HG02885 (cell line): ENCODE measurements at regions not wholly inside any gene's neighbourhood (a gene's known extent, or its start where the extent isn't known, plus 50 kb on each side); places are given as distances from the start of the nearest gene placed in this dataset.
A peak's percentile ranks its signal among the peaks of the same experiment; 100 is the strongest.
"Not testable (repeated sequence)": the region's sequence is repeated elsewhere in the genome, so short reads cannot be mapped to it uniquely, and the experiment has no call there.

Experiments
- ATAC-seq: cut with Tn5 transposase; IDR thresholded peaks from one replicate; pipeline ENCODE4 v1.9.1; 2021; ENCODE audit warnings: mild to moderate bottlenecking; ENCODE audit not compliant: unreplicated experiment, poor library complexity

- ATAC-seq: no peak
Measured at GRCh38 chr14:55841625-55842024, 261.6 kb downstream of the KTN1 start.

- no peak for ATAC-seq
Measured at GRCh38 chr14:55843718-55844403, 263.9 kb downstream of the KTN1 start.

DNA sequence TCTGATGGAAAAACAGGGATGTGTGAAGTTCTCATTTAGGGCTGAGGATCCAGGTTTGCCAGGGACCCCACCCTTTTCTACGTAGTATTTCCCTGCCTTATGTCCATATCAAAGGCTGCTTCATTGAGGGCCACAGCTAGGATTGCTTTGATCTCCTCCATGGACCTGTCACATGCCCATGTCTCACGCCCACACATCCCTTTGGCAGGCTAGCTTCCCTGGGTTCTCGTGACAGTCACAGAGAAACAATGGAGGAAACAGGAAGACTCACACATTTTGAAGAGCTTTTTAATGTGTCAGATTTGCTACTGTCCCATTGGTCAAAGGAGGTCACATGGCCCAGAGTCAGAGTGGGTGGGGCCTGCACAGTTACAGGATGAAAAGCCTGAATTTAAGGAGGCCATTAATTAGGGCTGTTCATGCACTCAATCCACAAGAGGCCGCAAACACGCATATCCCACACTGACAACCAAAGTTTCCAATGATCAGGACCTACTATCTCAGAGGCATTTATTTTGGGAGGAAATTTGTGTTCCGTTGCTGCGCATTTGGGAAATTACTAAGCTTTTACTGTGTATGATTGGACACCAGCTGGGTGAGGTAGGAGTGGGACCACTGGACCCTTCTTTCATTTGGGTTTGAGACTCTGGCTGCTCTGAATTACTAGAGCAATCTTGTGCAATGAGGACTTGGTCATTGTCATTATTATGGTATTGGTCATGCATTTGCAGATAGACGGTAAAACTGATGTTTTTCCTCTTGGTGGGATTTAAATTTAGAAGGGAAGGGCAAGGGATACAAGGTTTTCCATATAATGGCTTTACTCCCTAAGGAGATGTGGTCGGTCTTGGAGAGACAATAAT lies 266.2 kb downstream of the KTN1 start:
- ATAC-seq: no peak

GRCh38 chr14:55846826-55847446 lies 266.9 kb downstream of the KTN1 start:
- no peak for ATAC-seq

GRCh38 chr14:55847766-55848165 lies 267.8 kb downstream of the KTN1 start:
- ATAC-seq: no peak

DNA sequence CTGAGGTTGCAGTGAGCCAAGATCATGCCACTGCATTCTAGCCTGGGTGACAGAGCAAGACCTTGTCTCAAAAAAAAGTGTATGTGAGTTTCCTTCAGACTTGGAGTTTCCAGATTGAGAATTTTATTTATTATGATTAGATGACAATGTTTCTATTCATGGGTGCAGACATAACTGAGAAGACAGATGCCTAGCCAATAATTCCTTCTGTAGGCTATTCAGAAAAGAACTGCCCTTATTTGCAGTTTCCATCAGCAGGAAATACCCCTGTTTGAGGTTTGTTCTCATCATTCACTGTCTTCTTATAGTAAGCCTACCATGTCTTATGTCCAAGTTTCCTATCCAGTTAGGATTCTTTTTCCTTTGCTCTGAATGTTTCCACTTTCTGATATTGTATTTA lies 269.0 kb downstream of the KTN1 start:
- ATAC-seq: no peak

DNA sequence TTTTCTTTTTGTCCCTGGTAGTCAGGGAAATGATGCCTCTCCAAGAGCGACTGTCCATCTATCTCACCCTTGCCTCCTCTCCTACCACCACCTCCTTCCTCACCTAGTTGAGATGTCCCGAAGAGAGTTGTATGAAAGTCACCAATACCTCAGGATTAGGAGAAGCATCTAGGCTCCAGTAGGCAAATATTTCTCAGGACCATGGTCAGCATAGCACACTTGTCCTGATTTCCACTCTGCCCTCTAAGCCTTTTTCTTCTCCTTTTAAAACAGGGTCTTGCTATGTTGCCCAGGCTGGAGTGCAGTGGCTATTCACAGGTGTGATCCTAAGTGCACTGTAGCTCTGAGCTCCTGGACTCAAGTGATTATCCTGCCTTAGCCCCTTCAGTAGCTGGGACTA lies 268.4 kb upstream of the PELI2 start:
- ATAC-seq: no peak

DNA sequence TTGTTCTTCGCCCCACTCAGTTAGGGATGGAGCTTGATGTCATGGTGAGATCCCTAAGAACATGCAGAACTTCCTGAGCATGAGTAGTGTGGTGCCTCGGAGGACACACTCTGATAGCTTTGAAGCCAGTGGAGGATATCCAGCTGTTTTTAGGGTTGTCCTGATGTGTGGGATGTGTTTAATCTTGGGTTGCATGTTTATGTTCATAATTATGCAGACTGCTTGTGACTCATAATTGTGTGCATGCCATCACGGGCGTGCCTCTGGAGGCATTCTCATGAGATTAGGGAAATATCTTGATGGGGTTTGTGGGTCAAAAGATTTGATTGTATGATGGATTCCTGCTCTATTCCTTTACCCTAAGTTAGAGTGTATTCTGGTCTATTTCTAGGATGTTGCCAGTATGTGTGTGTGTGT lies 267.4 kb upstream of the PELI2 start:
- no peak for ATAC-seq

- ATAC-seq: no peak
Measured at GRCh38 chr14:55851301-55851700, 266.9 kb upstream of the PELI2 start.

- no peak for ATAC-seq
Measured at GRCh38 chr14:55851961-55852360, 266.2 kb upstream of the PELI2 start.

DNA sequence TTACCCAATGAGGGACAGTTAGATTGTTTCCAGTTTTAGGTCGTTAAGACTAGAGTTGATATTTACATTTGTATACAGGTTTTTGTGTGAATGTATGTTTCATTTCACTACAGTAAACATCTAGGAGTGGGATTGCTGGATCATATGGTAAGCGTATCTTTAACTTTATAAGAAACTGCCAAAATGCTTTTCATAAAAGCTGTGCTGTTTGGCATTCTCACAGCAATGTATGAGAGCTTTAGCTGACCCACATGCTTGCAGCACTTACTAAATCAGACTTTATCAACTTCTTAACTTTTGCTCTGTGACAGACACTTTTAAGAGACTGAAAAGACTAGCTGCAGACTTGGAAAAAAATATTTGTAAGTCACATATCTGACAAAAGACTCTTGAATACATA lies 262.5 kb upstream of the PELI2 start:
- ATAC-seq: no peak

DNA sequence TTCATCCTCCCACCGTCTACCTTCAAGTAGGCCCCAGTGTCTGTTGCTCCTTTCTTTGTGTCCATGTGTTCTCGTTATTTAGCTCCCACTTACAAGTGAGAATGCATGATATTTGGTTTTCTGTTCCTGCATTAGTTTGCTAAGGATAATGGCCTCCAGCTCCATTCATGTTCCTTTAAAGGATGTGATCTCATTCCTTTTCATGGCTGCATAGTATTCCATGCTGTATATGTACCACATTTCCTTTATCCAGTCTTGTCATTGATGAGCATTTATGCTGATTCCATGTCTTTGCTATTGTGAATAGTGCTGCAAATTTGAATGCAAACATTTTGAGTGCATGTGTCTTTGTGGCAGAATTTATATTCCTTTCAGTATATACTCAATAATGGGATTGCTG lies 259.6 kb upstream of the PELI2 start:
- ATAC-seq: no peak

DNA sequence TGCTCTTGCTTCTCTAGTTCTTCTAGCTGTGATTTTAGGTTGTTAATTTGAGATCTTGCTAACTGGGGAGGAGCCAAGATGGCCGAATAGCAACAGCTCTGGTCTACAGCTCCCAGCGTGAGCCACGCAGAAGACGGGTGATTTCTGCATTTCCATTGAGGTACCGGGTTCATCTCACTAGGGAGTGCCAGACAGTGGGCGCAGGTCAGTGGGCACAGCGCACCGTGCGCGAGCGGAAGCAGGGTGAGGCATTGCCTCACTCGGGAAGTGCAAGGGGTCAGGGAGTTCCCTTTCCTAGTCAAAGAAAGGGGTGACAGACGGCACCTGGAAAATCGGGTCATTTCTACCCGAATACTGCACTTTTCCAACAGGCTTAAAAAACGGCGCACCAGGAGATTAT lies 256.6 kb upstream of the PELI2 start:
- ATAC-seq: not testable (repeated sequence)

GRCh38 chr14:55864890-55865655 lies 253.1 kb upstream of the PELI2 start:
- ATAC-seq: peak; percentile 41

GRCh38 chr14:55867311-55867710 lies 250.9 kb upstream of the PELI2 start:
- no peak for ATAC-seq

DNA sequence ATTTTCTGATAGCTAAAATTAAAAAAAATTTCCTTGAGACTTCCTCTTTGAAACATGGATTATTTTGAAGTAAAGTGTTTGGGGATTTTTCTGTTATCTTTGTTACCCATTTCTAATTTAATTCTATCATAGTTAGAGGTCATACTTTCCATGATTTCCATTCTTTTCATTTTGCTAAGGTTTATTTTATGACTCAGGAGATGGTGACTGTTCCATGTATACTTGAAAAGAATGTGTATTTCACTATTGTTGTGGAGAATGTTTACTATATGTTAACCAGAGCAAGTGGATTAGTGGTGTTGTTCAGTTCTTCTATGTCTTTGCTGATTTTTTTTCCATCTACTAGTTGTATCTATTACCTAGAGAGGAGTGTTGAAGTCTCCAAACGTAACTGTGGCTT lies 250.5 kb upstream of the PELI2 start:
- ATAC-seq: no peak

GRCh38 chr14:55869397-55870049 lies 248.7 kb upstream of the PELI2 start:
- no peak for ATAC-seq

GRCh38 chr14:55873169-55873568 lies 245.0 kb upstream of the PELI2 start:
- ATAC-seq: no peak

DNA sequence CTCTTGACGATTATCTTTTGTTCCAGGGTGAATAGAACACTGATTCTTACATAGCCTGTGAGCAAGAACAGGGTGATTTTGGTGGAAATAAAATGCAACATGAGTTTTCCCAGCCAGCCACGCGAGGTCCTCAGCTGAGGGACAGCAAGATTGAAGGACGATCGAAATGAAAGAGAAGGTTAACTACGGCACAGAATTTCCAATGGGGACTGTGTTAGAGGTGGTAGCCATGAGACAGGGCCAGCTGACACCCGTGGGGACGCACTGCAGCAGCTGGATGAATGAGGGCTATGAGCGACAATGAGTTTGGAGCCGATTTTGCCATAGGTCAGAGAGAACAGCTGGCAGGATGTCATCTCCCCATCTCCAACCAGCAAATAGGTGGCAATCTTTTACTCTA lies 243.4 kb upstream of the PELI2 start:
- ATAC-seq: no peak

DNA sequence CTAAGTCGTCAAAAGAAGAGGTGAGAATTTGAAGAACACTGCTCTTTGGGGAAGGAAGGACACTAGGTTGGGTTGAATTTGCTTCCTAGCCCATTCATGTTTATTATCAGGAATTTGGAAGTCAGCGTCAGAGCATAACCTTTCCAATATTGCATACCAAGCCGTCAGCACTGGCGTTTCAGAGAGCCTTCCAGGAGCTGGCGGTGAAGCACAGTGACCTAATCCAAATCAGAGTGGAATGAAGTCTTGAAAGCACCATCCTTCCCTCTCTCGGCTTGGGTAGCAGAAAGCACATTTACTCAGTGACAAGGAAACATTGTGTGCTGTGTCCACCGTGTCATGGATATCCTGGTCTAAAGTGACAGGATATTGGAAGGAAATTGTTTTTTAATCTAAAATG lies 240.3 kb upstream of the PELI2 start:
- no peak for ATAC-seq
